ENCODE measurements at regions not wholly inside any gene's neighbourhood (a gene's known extent, or its start where the extent isn't known, plus 50 kb on each side); places are given as distances from the start of the nearest gene placed in this dataset.

DNA sequence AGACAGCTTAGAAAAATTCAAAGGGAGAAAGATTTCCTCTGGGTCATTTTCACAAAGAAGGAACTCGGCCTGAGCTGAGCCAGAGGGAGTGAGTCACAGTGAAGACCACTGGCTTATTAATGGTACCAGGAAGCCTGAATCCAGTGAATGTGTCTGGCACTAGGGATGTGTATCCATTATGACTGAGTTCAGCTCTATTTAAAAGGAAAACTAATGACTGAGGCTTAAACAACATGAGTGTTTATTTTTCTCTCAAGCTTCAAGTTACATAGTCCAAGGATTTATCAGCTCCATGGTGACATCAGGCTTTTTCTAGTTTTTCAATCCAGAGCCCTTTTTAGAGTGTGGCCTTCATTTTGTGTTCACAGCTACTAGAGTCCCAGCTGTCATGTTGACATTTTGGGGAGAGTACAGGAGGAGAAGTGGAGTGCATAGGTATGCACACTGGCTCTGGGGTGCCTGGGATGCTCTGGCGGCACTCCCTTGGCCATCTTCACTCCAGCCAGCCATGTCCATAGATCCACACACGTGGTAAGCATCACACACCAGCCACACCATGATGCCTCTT is 159.5 kb upstream of the ERCC6L2 start:
- Histone ChIP-seq H3K4me3 (replicated peaks; ENCODE audit: insufficient read depth, low read length) (no peak overlapping the region), H3K27ac (replicated peaks) (no peak overlapping the region), H3K27me3 (ENCODE audit: insufficient read depth, poor library complexity, severe bottlenecking) (no peaks in the 10 kb centered on the region)
- no peak for TF ChIP-seq REST (IDR thresholded peaks at IDR 0.05; ENCODE audit: insufficient replicate concordance, low read depth)
- TF ChIP-seq GABPA (IDR thresholded peaks at IDR 0.05; ENCODE audit: low read depth): no peak
- TF ChIP-seq, protein P1, sequence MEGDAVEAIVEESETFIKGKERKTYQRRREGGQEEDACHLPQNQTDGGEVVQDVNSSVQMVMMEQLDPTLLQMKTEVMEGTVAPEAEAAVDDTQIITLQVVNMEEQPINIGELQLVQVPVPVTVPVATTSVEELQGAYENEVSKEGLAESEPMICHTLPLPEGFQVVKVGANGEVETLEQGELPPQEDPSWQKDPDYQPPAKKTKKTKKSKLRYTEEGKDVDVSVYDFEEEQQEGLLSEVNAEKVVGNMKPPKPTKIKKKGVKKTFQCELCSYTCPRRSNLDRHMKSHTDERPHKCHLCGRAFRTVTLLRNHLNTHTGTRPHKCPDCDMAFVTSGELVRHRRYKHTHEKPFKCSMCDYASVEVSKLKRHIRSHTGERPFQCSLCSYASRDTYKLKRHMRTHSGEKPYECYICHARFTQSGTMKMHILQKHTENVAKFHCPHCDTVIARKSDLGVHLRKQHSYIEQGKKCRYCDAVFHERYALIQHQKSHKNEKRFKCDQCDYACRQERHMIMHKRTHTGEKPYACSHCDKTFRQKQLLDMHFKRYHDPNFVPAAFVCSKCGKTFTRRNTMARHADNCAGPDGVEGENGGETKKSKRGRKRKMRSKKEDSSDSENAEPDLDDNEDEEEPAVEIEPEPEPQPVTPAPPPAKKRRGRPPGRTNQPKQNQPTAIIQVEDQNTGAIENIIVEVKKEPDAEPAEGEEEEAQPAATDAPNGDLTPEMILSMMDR (IDR thresholded peaks at IDR 0.05; ENCODE audit: insufficient read depth, low read length): no peak
- no peak for TF ChIP-seq POLR2AphosphoS5 (IDR thresholded peaks at IDR 0.05; ENCODE audit: low read depth)
- TF ChIP-seq SPI1 (IDR thresholded peaks at IDR 0.05; ENCODE audit: borderline replicate concordance, low read depth): no peak
- DNase-seq (ENCODE audit: low read depth in 1 of 2, low spot score in 1 of 2): no peak

GRCh38 chr9:95710446-95710845 is 165.0 kb upstream of the ERCC6L2 start:
- Histone ChIP-seq H3K4me3 (replicated peaks; ENCODE audit: insufficient read depth, low read length) (no peak overlapping the region), H3K27ac (replicated peaks) (no peak overlapping the region), H3K27me3 (ENCODE audit: insufficient read depth, poor library complexity, severe bottlenecking) (no peaks in the 10 kb centered on the region)
- no peak for DNase-seq (ENCODE audit: low read depth in 1 of 2, low spot score in 1 of 2)
- no peak for TF ChIP-seq SPI1 (IDR thresholded peaks at IDR 0.05; ENCODE audit: borderline replicate concordance, low read depth)
- TF ChIP-seq POLR2AphosphoS5 (IDR thresholded peaks at IDR 0.05; ENCODE audit: low read depth): no peak
- no peak for TF ChIP-seq REST (IDR thresholded peaks at IDR 0.05; ENCODE audit: insufficient replicate concordance, low read depth)
- TF ChIP-seq, protein P1 (IDR thresholded peaks at IDR 0.05; ENCODE audit: insufficient read depth, low read length): no peak
- no peak for TF ChIP-seq GABPA (IDR thresholded peaks at IDR 0.05; ENCODE audit: low read depth)

- no peak overlapping the region for H3K27ac ChIP-seq (replicated peaks)
- DNase-seq (ENCODE audit: low read depth in 1 of 2, low spot score in 1 of 2): no peak
Measured at GRCh38 chr9:95696701-95697100, 178.8 kb upstream of the ERCC6L2 start.

More at GRCh38 chr9:95696701-95697100, 178.8 kb upstream of the ERCC6L2 start:
- TF ChIP-seq REST (IDR thresholded peaks at IDR 0.05; ENCODE audit: insufficient replicate concordance, low read depth): no peak
- TF ChIP-seq, protein P1 (IDR thresholded peaks at IDR 0.05; ENCODE audit: insufficient read depth, low read length): no peak
- no peak for TF ChIP-seq POLR2AphosphoS5 (IDR thresholded peaks at IDR 0.05; ENCODE audit: low read depth)
- TF ChIP-seq SPI1 (IDR thresholded peaks at IDR 0.05; ENCODE audit: borderline replicate concordance, low read depth): no peak
- TF ChIP-seq GABPA (IDR thresholded peaks at IDR 0.05; ENCODE audit: low read depth): no peak
- Histone ChIP-seq H3K4me3 (replicated peaks; ENCODE audit: insufficient read depth, low read length) (no peak overlapping the region), H3K27me3 (ENCODE audit: insufficient read depth, poor library complexity, severe bottlenecking) (no peaks in the 10 kb centered on the region)

All from HL-60 (cell line).